Ovary (tissue), 7 donors: ENCODE measurements at regions not wholly inside any gene's neighbourhood (a gene's known extent, or its start where the extent isn't known, plus 50 kb on each side); places are given as distances from the start of the nearest gene placed in this dataset.

Experiments used
- DNase-seq, 5 donors: peaks; one replicate each; pipeline ENCODE4 v3.0.0-alpha.2; 2019 to 2020
- H3K27ac ChIP-seq, 2 donors: fragments of 200-600 bp; one replicate each; pipeline versions ENCODE4 v1.5.1 to v1.8.0; 2019 to 2022
- H3K27me3 ChIP-seq: fragments of 200-600 bp; one replicate; pipeline ENCODE4 v1.8.0; 2022
- H3K36me3 ChIP-seq: fragments of 200-600 bp; sonication (generic); one replicate; pipeline ENCODE4 v1.5.1; 2019
- H3K4me1 ChIP-seq: one replicate; pipeline ENCODE4 v1.8.1; 2013; ENCODE audit warnings: mild to moderate bottlenecking, moderate library complexity; ENCODE audit not compliant: insufficient read depth
- H3K4me3 ChIP-seq: fragments of 200-600 bp; sonication (generic); one replicate; pipeline ENCODE4 v1.5.1; 2017
- H3K9me3 ChIP-seq, 2 donors: fragments of 200-600 bp in 1 of 2; sonication (generic) in 1 of 2; one replicate each; pipeline versions ENCODE4 v1.5.1 to v1.8.1; 2013 to 2019; ENCODE audit warnings: mild to moderate bottlenecking in 1 of 2, moderate library complexity in 1 of 2
- CTCF ChIP-seq, 3 donors: fragments of 450-650 bp in 2 of 3; fragments of 200-600 bp in 1 of 3; IDR thresholded peaks; one replicate each; pipeline versions ENCODE4 v1.5.1 to v1.8.0; 2016 to 2022; ENCODE audit warnings: antibody characterized with exemption in 3 of 3, mild to moderate bottlenecking in 1 of 3
- EP300 ChIP-seq: sonication (generic); formaldehyde crosslinking; IDR thresholded peaks from one replicate; pipeline ENCODE4 v1.6.1; 2017; ENCODE audit warnings: antibody characterized with exemption
- POLR2A ChIP-seq: fragments of 450-650 bp; IDR thresholded peaks from one replicate; pipeline ENCODE4 v1.6.1; 2017; ENCODE audit warnings: antibody characterized with exemption, mild to moderate bottlenecking, moderate library complexity
- WGBS, 3 donors: extraction: QIAGEN DNeasy Blood & Tissue Kit in 1 of 3; methylation state at CpG; one replicate each; pipeline versions ENCODE4 v1.1.5 to v1.1.7; 2013 to 2017; 5-methylcytosine and 5-hydroxymethylcytosine counted together
- intact Hi-C, 4 donors: fragments of 100-400 bp; cut with DNase I; formaldehyde crosslinking; loops; one replicate each; pipeline versions ENCODE4 v1.11.0 to v1.15.1; 2022 to 2023
- donor health status: DM: no; HTN: no; CAD: no; lungs with moderate emphysema.
- donor health status: DM: no; HTN: no; CAD: no.
- donor health status: Bipolar disorder and iron deficiency.
- donor health status: DM: no; HTN: no; CAD: no.
- donor health status: DM: yes; HTN: yes; CAD: no.

DNA sequence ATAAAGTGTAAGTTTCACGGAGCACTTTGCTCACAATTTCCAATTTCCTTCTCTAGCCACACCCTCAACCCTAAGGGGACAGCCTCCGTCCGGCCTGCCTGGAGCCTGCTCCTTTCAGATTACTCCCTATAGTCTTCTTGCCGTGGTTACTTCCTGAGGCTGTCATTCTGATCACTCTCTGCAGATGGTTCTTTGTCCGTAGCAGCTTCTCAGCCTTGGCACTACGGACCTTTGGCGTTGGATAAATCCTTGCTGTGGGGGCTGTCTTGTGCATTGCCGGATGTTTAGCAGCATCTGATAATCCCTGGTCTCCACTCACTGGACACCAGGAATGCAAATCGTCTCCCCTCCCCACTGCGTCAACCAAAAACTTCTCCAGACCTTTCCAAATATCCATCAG lies 447.5 kb upstream of the KIRREL3 start:
- intact Hi-C loops = no loop called here
- TF ChIP-seq EP300 = no peak
- TF ChIP-seq CTCF (IDR thresholded peaks at IDR 0.05) = no peak
- no peak for TF ChIP-seq POLR2A
- Histone ChIP-seq H3K27me3 (no peaks in the 10 kb centered on the region), H3K27ac (no peak overlapping the region), H3K36me3 (no peaks in the 10 kb centered on the region), H3K4me3 (no peak overlapping the region), H3K4me1 (no peaks in the 10 kb centered on the region), H3K9me3 (no peaks in the 10 kb centered on the region)
- no peak for DNase-seq
- whole genome bisulfite sequencing, 3 donors = 86 to 90% (median 87%) methylated on average over 10 of the region's 10 CpGs

GRCh38 chr11:127445476-127445875 lies 444.9 kb upstream of the KIRREL3 start:
- intact Hi-C loops = no loop called here
- DNase-seq = peak in 1 of 5 donors; percentile 37
- Histone ChIP-seq H3K4me1 (no peaks in the 10 kb centered on the region), H3K4me3 (no peak overlapping the region), H3K27ac (no peak overlapping the region), H3K36me3 (no peaks in the 10 kb centered on the region), H3K9me3 (no peaks in the 10 kb centered on the region), H3K27me3 (no peaks in the 10 kb centered on the region)
- TF ChIP-seq POLR2A = no peak
- TF ChIP-seq CTCF (IDR thresholded peaks at IDR 0.05) = no peak
- TF ChIP-seq EP300 = no peak
- WGBS, 3 donors = 28 to 36% (median 30%) methylated on average over 4 of the region's 4 CpGs

DNA sequence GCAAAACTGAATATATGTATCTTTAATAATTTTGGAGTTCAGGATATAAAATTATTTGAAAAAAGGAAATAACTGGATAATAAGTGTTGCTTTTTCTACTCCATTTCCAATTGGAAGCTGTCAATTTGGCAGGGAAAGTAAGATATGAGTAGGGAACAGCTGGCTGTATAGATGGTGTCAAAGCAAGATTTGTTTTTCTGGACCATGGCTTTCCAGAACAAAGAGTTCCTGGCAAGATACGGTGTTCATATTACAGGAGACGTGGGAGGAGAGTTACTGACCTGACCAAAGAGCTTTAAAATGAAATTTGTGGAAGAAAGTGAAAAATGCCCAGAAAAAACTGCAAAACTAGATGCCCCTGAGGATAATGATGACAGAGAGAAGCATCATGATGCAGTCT lies 442.7 kb upstream of the KIRREL3 start:
- TF ChIP-seq POLR2A (no peak), EP300 (no peak), CTCF (IDR thresholded peaks at IDR 0.05) (no peak)
- no peak for DNase-seq
- H3K4me1 ChIP-seq = no peaks in the 10 kb centered on the region
- H3K36me3 ChIP-seq = no peaks in the 10 kb centered on the region
- no peak overlapping the region for H3K4me3 ChIP-seq
- no peaks in the 10 kb centered on the region for H3K9me3 ChIP-seq
- H3K27ac ChIP-seq = no peak overlapping the region
- no peaks in the 10 kb centered on the region for H3K27me3 ChIP-seq
- 10 to 19% (median 10%) methylated on average over 2 of the region's 2 CpGs for WGBS, 3 donors
- intact Hi-C loops = no loop called here

- Histone ChIP-seq H3K9me3 (no peaks in the 10 kb centered on the region), H3K36me3 (no peaks in the 10 kb centered on the region), H3K27me3 (no peaks in the 10 kb centered on the region), H3K4me1 (no peaks in the 10 kb centered on the region), H3K4me3 (no peak overlapping the region), H3K27ac (no peak overlapping the region)
- TF ChIP-seq CTCF (IDR thresholded peaks at IDR 0.05) (no peak), EP300 (no peak), POLR2A (no peak)
- intact Hi-C loops = no loop called here
- 75 to 81% (median 79%) methylated on average over 3 of the region's 3 CpGs for WGBS, 3 donors
- DNase-seq = no peak
Measured at GRCh38 chr11:127440616-127441015, 440.0 kb upstream of the KIRREL3 start.

DNA sequence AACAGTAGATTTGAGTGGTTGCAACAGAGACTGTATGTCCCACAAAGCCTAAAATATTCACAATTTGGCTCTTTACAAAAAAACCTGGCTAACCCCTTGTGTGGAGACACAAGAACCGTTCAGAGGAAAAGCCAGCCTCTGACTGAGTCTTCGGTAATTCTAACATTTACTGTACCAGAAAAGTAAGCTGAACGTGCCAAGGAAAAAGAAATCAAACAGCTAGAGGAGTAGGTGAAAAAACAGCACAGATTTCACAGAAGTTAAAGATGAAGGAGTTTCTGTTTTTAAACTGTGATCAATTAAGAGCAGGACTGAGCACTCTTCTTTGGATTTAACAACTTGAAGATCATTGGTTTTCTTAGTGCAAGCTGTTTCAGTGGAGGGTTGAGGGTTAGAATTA lies 424.7 kb upstream of the KIRREL3 start:
- Histone ChIP-seq H3K4me1 (no peaks in the 10 kb centered on the region), H3K27ac (no peak overlapping the region), H3K27me3 (no peaks in the 10 kb centered on the region), H3K4me3 (no peak overlapping the region), H3K9me3 (no peaks in the 10 kb centered on the region), H3K36me3 (no peaks in the 10 kb centered on the region)
- 74 to 78% (median 76%) methylated on average over 3 of the region's 3 CpGs for WGBS, 3 donors
- intact Hi-C loops = no loop called here
- DNase-seq = no peak
- TF ChIP-seq EP300 (no peak), CTCF (IDR thresholded peaks at IDR 0.05) (no peak), POLR2A (no peak)
